Skeletal muscle tissue (tissue), 3 donors: ENCODE measurements at regions not wholly inside any gene's neighbourhood (a gene's known extent, or its start where the extent isn't known, plus 50 kb on each side); places are given as distances from the start of the nearest gene placed in this dataset.

Experiments used
- H3K27ac ChIP-seq: one replicate; pipeline ENCODE4 v1.7.0; 2013; ENCODE audit warnings: mild to moderate bottlenecking, low read depth, low read length, inconsistent platforms
- H3K27me3 ChIP-seq, 3 donors: one replicate each; pipeline ENCODE4 v1.7.0; 2013; ENCODE audit warnings: low read length in 3 of 3; ENCODE audit not compliant: control insufficient read depth in 3 of 3, insufficient read depth in 3 of 3
- H3K36me3 ChIP-seq, 3 donors: one replicate each; pipeline ENCODE4 v1.7.0; 2013; ENCODE audit warnings: low read length in 3 of 3; ENCODE audit not compliant: control insufficient read depth in 3 of 3, insufficient read depth in 3 of 3
- H3K4me1 ChIP-seq, 3 donors: one replicate each; pipeline ENCODE4 v1.7.0; 2013; ENCODE audit warnings: low read length in 3 of 3, mild to moderate bottlenecking in 3 of 3; ENCODE audit not compliant: control insufficient read depth in 3 of 3, insufficient read depth in 3 of 3
- H3K4me3 ChIP-seq, 3 donors: one replicate each; pipeline ENCODE4 v1.7.0; 2013; ENCODE audit warnings: low read length in 3 of 3
- H3K9ac ChIP-seq, 3 donors: one replicate each; pipeline ENCODE4 v1.7.0; 2013; ENCODE audit warnings: low read length in 3 of 3, mild to moderate bottlenecking in 3 of 3, moderate library complexity in 2 of 3, low read depth in 1 of 3
- H3K9me3 ChIP-seq, 3 donors: one replicate each; pipeline ENCODE4 v1.7.0; 2013; ENCODE audit warnings: low read length in 3 of 3; ENCODE audit not compliant: control insufficient read depth in 3 of 3
- donor health status: Osteomylitis.

- Histone ChIP-seq H3K27ac (no peak overlapping the region), H3K27me3 (peaks cover 0 to 3% (median 0%) of the 10 kb centered on the region in 3 donors), H3K9ac (no peak overlapping the region), H3K36me3 (no peaks in the 10 kb centered on the region), H3K9me3 (no peaks in the 10 kb centered on the region), H3K4me1 (no peaks in the 10 kb centered on the region), H3K4me3 (no peak overlapping the region)
These were observed 208.6 kb downstream of the DRD1 start for GRCh38 chr5:175235251-175235960.

- H3K36me3 ChIP-seq = no peaks in the 10 kb centered on the region
- H3K9ac ChIP-seq = no peak overlapping the region
- peaks cover 0 to 3% (median 0%) of the 10 kb centered on the region in 3 donors for H3K27me3 ChIP-seq
- no peaks in the 10 kb centered on the region for H3K9me3 ChIP-seq
- no peak overlapping the region for H3K4me3 ChIP-seq
- H3K4me1 ChIP-seq = no peaks in the 10 kb centered on the region
- H3K27ac ChIP-seq = no peak overlapping the region
These were observed 213.7 kb downstream of the DRD1 start for GRCh38 chr5:175230299-175230698.

GRCh38 chr5:175226506-175226905, 217.5 kb downstream of the DRD1 start:
- Histone ChIP-seq H3K9ac (no peak overlapping the region), H3K4me3 (no peak overlapping the region), H3K27ac (no peak overlapping the region), H3K36me3 (no peaks in the 10 kb centered on the region), H3K4me1 (no peaks in the 10 kb centered on the region), H3K27me3 (no peaks in the 10 kb centered on the region), H3K9me3 (no peaks in the 10 kb centered on the region)

GRCh38 chr5:175223291-175223690, 220.7 kb downstream of the DRD1 start:
- no peak overlapping the region for H3K9ac ChIP-seq
- H3K4me1 ChIP-seq = no peaks in the 10 kb centered on the region
- H3K27ac ChIP-seq = no peak overlapping the region
- peaks cover 0 to 4% (median 0%) of the 10 kb centered on the region in 3 donors for H3K27me3 ChIP-seq
- no peaks in the 10 kb centered on the region for H3K36me3 ChIP-seq
- H3K4me3 ChIP-seq = no peak overlapping the region
- no peaks in the 10 kb centered on the region for H3K9me3 ChIP-seq

- Histone ChIP-seq H3K27ac (no peak overlapping the region), H3K9me3 (no peaks in the 10 kb centered on the region), H3K36me3 (no peaks in the 10 kb centered on the region), H3K9ac (no peak overlapping the region), H3K4me3 (no peak overlapping the region), H3K27me3 (peaks cover 0 to 4% (median 0%) of the 10 kb centered on the region in 3 donors), H3K4me1 (peaks cover 0 to 2% (median 0%) of the 10 kb centered on the region in 3 donors)
These were observed 221.4 kb downstream of the DRD1 start for GRCh38 chr5:175222621-175223020.

GRCh38 chr5:175220549-175220948, 223.4 kb downstream of the DRD1 start:
- Histone ChIP-seq H3K4me3 (no peak overlapping the region), H3K27ac (no peak overlapping the region), H3K9ac (no peak overlapping the region)

GRCh38 chr5:175219366-175219765, 224.6 kb downstream of the DRD1 start:
- Histone ChIP-seq H3K27ac (no peak overlapping the region), H3K9me3 (no peaks in the 10 kb centered on the region), H3K36me3 (no peaks in the 10 kb centered on the region), H3K4me3 (no peak overlapping the region), H3K27me3 (peaks cover 0 to 12% (median 4%) of the 10 kb centered on the region in 3 donors), H3K4me1 (peaks cover 0 to 7% (median 3%) of the 10 kb centered on the region in 3 donors), H3K9ac (no peak overlapping the region)

More at GRCh38 chr5:175220549-175220948, 223.4 kb downstream of the DRD1 start:
- Histone ChIP-seq H3K4me1 (peaks cover 0 to 7% (median 3%) of the 10 kb centered on the region in 3 donors), H3K27me3 (peaks cover 0 to 12% (median 4%) of the 10 kb centered on the region in 3 donors), H3K9me3 (no peaks in the 10 kb centered on the region), H3K36me3 (no peaks in the 10 kb centered on the region)

- Histone ChIP-seq H3K27me3 (peaks cover 0 to 12% (median 4%) of the 10 kb centered on the region in 3 donors), H3K36me3 (no peaks in the 10 kb centered on the region), H3K9ac (no peak overlapping the region), H3K4me3 (no peak overlapping the region), H3K27ac (no peak overlapping the region), H3K4me1 (peaks cover 0 to 7% (median 3%) of the 10 kb centered on the region in 3 donors), H3K9me3 (no peaks in the 10 kb centered on the region)
These were observed 227.0 kb downstream of the DRD1 start for GRCh38 chr5:175216991-175217390.

GRCh38 chr5:175215906-175216305, 228.1 kb downstream of the DRD1 start:
- Histone ChIP-seq H3K9ac (no peak overlapping the region), H3K4me3 (no peak overlapping the region), H3K27me3 (peaks cover 0 to 12% (median 4%) of the 10 kb centered on the region in 3 donors), H3K27ac (no peak overlapping the region), H3K4me1 (peaks cover 0 to 7% (median 3%) of the 10 kb centered on the region in 3 donors), H3K9me3 (no peaks in the 10 kb centered on the region), H3K36me3 (no peaks in the 10 kb centered on the region)

- Histone ChIP-seq H3K9ac (no peak overlapping the region), H3K9me3 (no peaks in the 10 kb centered on the region), H3K4me3 (no peak overlapping the region), H3K27ac (no peak overlapping the region), H3K27me3 (peaks cover 0 to 12% (median 0%) of the 10 kb centered on the region in 3 donors), H3K36me3 (no peaks in the 10 kb centered on the region), H3K4me1 (peaks cover 0 to 7% (median 3%) of the 10 kb centered on the region in 3 donors)
These were observed 229.8 kb downstream of the DRD1 start for GRCh38 chr5:175214152-175214551.
